ENCODE measurements at regions not wholly inside any gene's neighbourhood (a gene's known extent, or its start where the extent isn't known, plus 50 kb on each side); places are given as distances from the start of the nearest gene placed in this dataset.
"Not testable (repeated sequence)": the region's sequence is repeated elsewhere in the genome, so short reads cannot be mapped to it uniquely, and the experiment has no call there.

DNA sequence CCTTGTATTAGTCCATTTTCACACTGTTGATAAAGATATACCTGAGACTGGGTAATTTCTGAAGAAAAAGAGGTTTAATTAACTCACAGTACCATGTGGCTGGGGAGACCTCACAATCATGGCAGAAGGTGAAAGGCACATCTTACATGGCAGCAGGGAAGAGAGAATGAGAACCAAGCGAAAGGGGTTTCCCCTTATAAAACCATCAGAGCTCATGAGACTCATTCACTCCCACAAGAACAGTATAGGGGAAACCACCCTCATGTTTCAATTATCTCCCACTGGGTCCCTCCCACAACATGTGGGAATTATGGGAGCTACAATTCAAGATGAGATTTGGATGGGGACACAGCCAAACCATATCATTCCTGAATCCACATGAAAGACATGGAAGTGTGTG lies 169.4 kb upstream of the SFSWAP start:
- H3K27me3 ChIP-seq (ENCODE audit: control insufficient read depth, insufficient read depth, low read length); H3K4me1 ChIP-seq (ENCODE audit: control insufficient read depth, low read depth, low read length); H3K4me3 ChIP-seq (ENCODE audit: low read length); H3K27ac ChIP-seq (ENCODE audit: low read length); H3K9ac ChIP-seq (ENCODE audit: low read length); H3K9me3 ChIP-seq (ENCODE audit: control insufficient read depth, low read depth, low read length); H3K36me3 ChIP-seq (ENCODE audit: control insufficient read depth, low read depth, low read length): not testable (repeated sequence)

DNA sequence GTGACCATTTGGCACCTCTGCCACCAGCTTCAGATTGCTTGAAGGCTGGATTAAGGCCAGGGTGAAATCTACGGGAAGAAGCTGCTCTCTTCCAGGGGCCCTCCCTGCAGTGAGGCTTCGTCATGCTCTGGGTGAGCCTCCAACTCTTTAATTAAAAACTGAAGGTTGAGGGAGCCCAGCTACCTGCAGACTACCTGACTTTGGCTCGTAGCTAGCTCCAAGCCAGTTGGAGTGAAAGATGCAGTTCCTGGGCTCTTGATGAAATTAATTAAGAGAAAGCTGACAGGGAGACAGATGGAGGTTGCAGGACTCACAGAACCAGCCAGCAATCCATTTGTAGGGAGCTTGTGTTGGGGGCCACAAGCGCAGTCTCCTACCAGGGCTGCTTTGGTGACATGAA lies 168.5 kb upstream of the SFSWAP start:
- Histone ChIP-seq H3K27me3 (ENCODE audit: control insufficient read depth, insufficient read depth, low read length) (no peaks in the 10 kb centered on the region), H3K36me3 (ENCODE audit: control insufficient read depth, low read depth, low read length) (no peaks in the 10 kb centered on the region), H3K9me3 (ENCODE audit: control insufficient read depth, low read depth, low read length) (no peaks in the 10 kb centered on the region), H3K4me1 (ENCODE audit: control insufficient read depth, low read depth, low read length) (no peaks in the 10 kb centered on the region), H3K27ac (ENCODE audit: low read length) (no peak overlapping the region), H3K9ac (ENCODE audit: low read length) (no peak overlapping the region), H3K4me3 (ENCODE audit: low read length) (no peak overlapping the region)

DNA sequence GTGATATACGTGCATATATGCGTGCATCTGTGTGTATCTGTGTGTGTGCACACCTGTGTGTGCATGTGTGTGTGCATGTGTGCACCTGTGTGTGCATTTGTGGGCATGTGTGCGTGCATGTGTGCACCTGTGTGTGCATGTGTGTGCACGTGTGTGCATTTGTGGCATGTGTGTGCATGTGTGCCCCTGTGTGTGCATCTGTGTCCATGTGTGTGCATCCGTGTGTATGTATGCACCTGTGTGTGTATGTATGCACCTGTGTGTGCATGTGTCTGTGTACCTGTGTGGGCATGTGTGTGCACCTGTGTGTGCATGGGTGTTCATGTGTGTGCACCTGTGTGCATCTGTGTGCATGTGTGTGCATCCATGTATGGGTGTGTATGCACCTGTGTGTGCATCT lies 167.8 kb upstream of the SFSWAP start:
- H3K27ac ChIP-seq (ENCODE audit: low read length) = no peak overlapping the region
- no peaks in the 10 kb centered on the region for H3K9me3 ChIP-seq (ENCODE audit: control insufficient read depth, low read depth, low read length)
- no peaks in the 10 kb centered on the region for H3K36me3 ChIP-seq (ENCODE audit: control insufficient read depth, low read depth, low read length)
- peaks cover 3% of the 10 kb centered on the region for H3K4me1 ChIP-seq (ENCODE audit: control insufficient read depth, low read depth, low read length)
- no peak overlapping the region for H3K4me3 ChIP-seq (ENCODE audit: low read length)
- H3K9ac ChIP-seq (ENCODE audit: low read length) = no peak overlapping the region
- H3K27me3 ChIP-seq (ENCODE audit: control insufficient read depth, insufficient read depth, low read length) = no peaks in the 10 kb centered on the region

DNA sequence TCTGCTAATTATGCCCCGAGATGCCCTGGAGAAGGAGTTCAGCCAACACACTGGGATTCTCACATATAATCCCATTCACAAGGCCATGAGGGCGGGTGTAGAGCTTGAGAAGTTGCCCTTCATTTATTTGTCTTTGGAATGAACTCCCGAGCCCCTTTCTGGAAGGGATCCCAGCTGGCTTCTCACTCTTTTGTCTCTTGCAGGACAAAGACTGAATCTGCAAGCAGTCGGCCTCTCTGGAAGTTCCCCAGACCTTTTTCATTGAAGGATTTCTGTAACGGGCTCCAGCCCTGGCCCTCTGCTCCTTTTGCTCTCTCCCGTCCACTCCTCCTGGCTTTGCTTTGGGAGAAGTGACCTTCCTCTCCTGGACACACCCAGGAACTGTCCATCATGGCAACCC lies 163.3 kb upstream of the SFSWAP start:
- Histone ChIP-seq H3K9ac (ENCODE audit: low read length) (no peak overlapping the region), H3K27me3 (ENCODE audit: control insufficient read depth, insufficient read depth, low read length) (no peaks in the 10 kb centered on the region), H3K9me3 (ENCODE audit: control insufficient read depth, low read depth, low read length) (no peaks in the 10 kb centered on the region), H3K27ac (ENCODE audit: low read length) (no peak overlapping the region), H3K36me3 (ENCODE audit: control insufficient read depth, low read depth, low read length) (no peaks in the 10 kb centered on the region), H3K4me3 (ENCODE audit: low read length) (no peak overlapping the region), H3K4me1 (ENCODE audit: control insufficient read depth, low read depth, low read length) (peaks cover 9% of the 10 kb centered on the region)

DNA sequence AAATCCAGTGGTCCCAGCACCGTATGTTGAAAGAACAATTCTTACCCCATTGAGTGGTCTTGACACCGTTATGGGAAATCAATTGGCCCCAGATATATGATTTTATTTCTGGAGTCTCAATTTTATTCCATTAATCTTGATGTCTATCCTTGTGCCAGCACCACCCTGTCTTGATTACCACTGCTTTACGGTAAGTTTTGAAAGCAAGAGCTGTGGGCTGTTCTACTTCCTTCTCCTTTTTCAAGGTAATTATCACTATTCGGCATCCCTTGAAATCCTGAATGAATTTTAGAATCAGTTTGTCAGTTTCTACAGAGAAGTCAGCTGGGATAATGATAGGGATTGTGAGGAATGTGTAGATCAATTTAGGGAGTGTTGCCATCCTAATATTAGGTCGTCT lies 160.8 kb upstream of the SFSWAP start:
- Histone ChIP-seq H3K9me3 (ENCODE audit: control insufficient read depth, low read depth, low read length) (no peaks in the 10 kb centered on the region), H3K27ac (ENCODE audit: low read length) (no peak overlapping the region), H3K4me3 (ENCODE audit: low read length) (no peak overlapping the region), H3K9ac (ENCODE audit: low read length) (no peak overlapping the region), H3K4me1 (ENCODE audit: control insufficient read depth, low read depth, low read length) (peaks cover 21% of the 10 kb centered on the region), H3K36me3 (ENCODE audit: control insufficient read depth, low read depth, low read length) (no peaks in the 10 kb centered on the region), H3K27me3 (ENCODE audit: control insufficient read depth, insufficient read depth, low read length) (no peaks in the 10 kb centered on the region)

DNA sequence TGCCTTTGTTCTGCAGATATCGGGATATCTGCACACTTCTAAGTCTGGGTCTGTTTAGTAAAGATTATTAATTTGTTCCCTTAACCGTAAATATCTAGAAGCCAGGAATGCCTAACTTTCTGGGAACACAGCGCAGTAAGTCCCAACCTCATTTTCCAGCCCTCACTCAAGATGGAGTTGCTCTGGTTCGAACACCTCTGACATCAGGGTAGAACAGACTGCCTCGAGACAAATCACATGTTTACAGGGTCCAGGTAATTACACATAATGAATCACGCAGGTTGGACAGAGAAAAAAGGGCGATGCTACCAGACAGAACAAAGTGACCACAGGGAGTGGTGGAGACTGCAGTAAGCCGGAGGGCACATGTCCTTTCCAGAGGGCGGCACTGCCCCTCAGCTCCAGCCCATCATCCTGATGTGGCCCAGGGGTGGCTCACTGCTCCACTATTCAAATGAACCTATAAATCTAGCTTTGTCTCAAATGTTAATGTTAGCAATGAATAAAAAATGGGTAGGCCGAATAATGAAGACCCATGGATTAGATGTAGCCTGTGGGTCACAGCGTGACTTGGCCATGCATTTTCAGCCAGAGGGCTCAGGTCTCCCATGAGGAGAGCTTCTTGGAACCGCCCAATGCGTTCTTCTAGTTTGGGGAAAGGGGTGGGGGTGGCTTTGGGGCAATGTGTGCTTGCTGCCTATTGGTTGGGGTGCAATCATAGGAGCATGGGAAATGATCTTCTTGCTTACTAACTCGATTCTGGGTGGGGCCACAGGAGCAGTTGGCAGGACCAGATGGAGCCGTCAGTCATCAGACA lies 159.0 kb upstream of the SFSWAP start:
- Histone ChIP-seq H3K36me3 (ENCODE audit: control insufficient read depth, low read depth, low read length) (no peaks in the 10 kb centered on the region), H3K27me3 (ENCODE audit: control insufficient read depth, insufficient read depth, low read length) (no peaks in the 10 kb centered on the region), H3K9ac (ENCODE audit: low read length) (no peak overlapping the region), H3K27ac (ENCODE audit: low read length) (no peak overlapping the region), H3K4me1 (ENCODE audit: control insufficient read depth, low read depth, low read length) (peaks cover 21% of the 10 kb centered on the region), H3K9me3 (ENCODE audit: control insufficient read depth, low read depth, low read length) (no peaks in the 10 kb centered on the region), H3K4me3 (ENCODE audit: low read length) (no peak overlapping the region)

DNA sequence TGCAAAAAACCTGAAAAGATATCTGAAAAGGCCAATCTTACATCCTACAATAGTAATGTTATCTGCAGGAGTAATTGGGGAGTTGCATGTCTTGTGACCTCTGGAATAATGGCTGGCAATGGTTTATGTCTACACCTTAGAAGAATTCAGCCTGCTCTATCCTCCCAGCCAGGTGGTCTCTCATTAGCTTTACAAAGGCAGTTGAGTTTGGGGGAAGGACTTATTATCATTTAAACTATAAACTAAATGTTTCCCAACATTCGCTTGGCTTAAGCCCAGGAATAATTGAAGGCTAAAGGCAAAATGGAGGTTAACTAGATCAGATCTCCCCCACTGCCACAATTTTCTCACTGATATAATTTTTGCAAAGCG lies 158.4 kb upstream of the SFSWAP start:
- Histone ChIP-seq H3K9ac (ENCODE audit: low read length) (no peak overlapping the region), H3K27ac (ENCODE audit: low read length) (no peak overlapping the region), H3K27me3 (ENCODE audit: control insufficient read depth, insufficient read depth, low read length) (no peaks in the 10 kb centered on the region), H3K4me3 (ENCODE audit: low read length) (no peak overlapping the region), H3K4me1 (ENCODE audit: control insufficient read depth, low read depth, low read length) (peaks cover 21% of the 10 kb centered on the region), H3K9me3 (ENCODE audit: control insufficient read depth, low read depth, low read length) (no peaks in the 10 kb centered on the region), H3K36me3 (ENCODE audit: control insufficient read depth, low read depth, low read length) (no peaks in the 10 kb centered on the region)

DNA sequence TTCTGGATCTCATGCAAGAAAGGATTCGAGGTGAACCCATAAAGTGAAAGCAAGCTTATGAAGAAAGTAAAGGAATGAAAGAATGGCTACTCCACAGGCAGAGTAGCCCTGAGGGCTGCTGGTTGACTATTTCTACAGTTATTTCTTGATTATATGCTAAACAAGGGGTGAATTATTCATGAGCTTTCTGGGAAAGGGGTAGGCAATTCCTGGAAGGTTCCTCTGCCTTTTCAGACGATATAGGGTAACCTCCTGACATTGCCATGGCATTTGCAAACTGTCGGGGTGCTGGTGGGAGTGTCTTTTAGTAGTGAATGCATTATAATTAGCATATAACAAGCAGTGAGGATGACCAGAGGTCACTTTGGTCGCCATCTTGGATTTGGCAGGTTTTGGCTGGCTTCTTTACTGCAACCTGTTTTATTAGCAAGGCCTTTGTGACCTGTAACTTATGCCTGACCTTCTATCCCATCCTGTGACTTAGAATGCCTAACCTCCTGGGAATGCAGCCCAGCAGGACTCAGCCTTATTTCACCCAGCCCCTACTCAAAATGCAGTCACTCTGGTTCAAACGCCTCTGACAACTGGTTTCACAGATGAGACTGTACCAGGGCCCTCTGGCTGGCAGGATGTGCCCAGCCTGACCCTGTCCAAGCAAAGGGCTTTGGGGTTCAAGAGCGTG lies 157.7 kb upstream of the SFSWAP start:
- peaks cover 18% of the 10 kb centered on the region for H3K4me1 ChIP-seq (ENCODE audit: control insufficient read depth, low read depth, low read length)
- no peak overlapping the region for H3K27ac ChIP-seq (ENCODE audit: low read length)
- H3K27me3 ChIP-seq (ENCODE audit: control insufficient read depth, insufficient read depth, low read length) = no peaks in the 10 kb centered on the region
- H3K4me3 ChIP-seq (ENCODE audit: low read length) = no peak overlapping the region
- no peak overlapping the region for H3K9ac ChIP-seq (ENCODE audit: low read length)
- no peaks in the 10 kb centered on the region for H3K36me3 ChIP-seq (ENCODE audit: control insufficient read depth, low read depth, low read length)
- no peaks in the 10 kb centered on the region for H3K9me3 ChIP-seq (ENCODE audit: control insufficient read depth, low read depth, low read length)

DNA sequence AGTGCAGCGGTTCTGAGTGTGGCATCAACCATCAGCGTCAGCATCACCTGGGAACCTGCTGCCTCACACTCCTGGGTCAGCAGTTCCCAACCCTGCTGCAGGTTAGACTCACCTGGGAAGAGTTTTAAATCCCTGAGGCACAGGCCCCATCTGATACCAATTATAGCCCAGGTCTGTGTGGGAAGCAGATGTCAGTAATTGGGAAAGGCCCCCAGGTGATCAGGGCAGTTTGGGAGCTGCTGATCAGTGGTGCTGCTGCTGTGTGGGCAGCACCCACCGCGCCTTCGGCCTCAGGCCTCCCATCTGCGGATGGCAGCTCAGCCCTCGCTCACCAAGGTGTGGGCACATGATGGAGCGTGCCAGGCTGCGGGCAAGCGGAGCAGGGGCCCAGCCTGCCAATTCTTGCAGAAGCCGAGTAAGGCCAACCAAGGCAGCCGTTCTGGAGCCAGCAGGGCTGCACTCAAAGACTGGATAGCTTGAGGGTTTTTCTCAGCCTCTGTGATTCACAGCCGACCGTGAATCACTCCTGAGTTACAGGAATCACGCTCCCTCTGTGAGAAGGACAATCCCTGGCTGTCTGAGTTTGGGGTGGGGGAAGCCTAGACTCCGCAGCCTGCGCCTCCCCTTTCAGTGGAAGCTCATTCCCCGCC lies 155.6 kb upstream of the SFSWAP start:
- H3K9ac ChIP-seq (ENCODE audit: low read length) = no peak overlapping the region
- no peaks in the 10 kb centered on the region for H3K9me3 ChIP-seq (ENCODE audit: control insufficient read depth, low read depth, low read length)
- H3K36me3 ChIP-seq (ENCODE audit: control insufficient read depth, low read depth, low read length) = no peaks in the 10 kb centered on the region
- no peaks in the 10 kb centered on the region for H3K27me3 ChIP-seq (ENCODE audit: control insufficient read depth, insufficient read depth, low read length)
- H3K4me3 ChIP-seq (ENCODE audit: low read length) = no peak overlapping the region
- no peak overlapping the region for H3K27ac ChIP-seq (ENCODE audit: low read length)
- peaks cover 18% of the 10 kb centered on the region for H3K4me1 ChIP-seq (ENCODE audit: control insufficient read depth, low read depth, low read length)

DNA sequence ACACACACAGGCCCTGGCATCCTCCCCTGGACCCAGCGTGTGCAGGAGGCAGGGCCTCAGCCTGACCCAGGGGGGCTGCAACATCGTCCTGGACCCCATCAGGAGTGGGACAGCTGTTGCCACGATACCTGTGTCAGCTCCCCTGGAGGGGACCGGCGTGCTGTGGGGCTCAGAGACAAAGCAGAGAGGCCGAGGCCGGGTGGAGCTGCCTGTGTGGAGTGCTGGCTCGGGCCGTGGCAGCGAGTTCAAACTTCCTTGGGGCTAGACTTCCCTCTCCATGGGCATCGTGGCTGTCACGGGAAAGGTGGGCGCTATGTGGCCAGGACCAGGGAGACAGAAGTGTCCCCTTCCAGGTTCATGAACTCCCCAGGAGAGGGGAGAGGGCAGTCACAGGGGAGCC lies 155.0 kb upstream of the SFSWAP start:
- H3K36me3 ChIP-seq (ENCODE audit: control insufficient read depth, low read depth, low read length) = no peaks in the 10 kb centered on the region
- peaks cover 18% of the 10 kb centered on the region for H3K4me1 ChIP-seq (ENCODE audit: control insufficient read depth, low read depth, low read length)
- H3K9ac ChIP-seq (ENCODE audit: low read length) = no peak overlapping the region
- no peak overlapping the region for H3K27ac ChIP-seq (ENCODE audit: low read length)
- no peaks in the 10 kb centered on the region for H3K9me3 ChIP-seq (ENCODE audit: control insufficient read depth, low read depth, low read length)
- no peaks in the 10 kb centered on the region for H3K27me3 ChIP-seq (ENCODE audit: control insufficient read depth, insufficient read depth, low read length)
- H3K4me3 ChIP-seq (ENCODE audit: low read length) = no peak overlapping the region

DNA sequence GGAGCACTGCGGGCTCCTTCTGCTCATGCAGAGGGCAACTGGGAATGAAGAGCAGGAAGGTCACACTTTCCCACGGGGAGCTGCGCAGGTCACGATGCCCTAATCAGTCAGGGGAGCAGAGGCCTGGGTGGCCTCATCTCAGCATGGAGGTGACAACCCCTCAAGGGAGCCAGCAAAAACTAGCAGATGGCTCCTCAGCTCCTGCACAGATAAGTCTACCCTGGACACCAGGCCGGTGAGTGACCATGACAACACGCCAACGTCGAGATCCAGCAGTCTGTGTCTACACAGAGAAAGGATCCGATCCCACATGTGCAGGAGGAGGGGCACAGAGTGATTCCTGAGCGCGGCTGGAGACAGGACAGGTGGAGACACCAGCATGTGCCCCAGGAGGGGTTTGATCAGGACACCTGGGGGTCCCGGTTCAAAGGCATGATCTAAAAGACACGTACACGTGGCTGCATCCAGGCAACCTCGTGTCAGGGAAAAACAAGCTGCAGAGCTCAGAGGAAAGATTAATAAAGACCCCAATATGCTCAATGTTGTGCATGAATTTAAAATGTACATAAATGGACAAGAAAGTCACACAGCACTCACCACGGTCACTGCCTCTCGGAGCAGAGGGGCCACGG lies 153.7 kb upstream of the SFSWAP start:
- H3K9me3 ChIP-seq (ENCODE audit: control insufficient read depth, low read depth, low read length) = no peaks in the 10 kb centered on the region
- no peak overlapping the region for H3K27ac ChIP-seq (ENCODE audit: low read length)
- H3K36me3 ChIP-seq (ENCODE audit: control insufficient read depth, low read depth, low read length) = no peaks in the 10 kb centered on the region
- no peak overlapping the region for H3K4me3 ChIP-seq (ENCODE audit: low read length)
- H3K9ac ChIP-seq (ENCODE audit: low read length) = no peak overlapping the region
- no peaks in the 10 kb centered on the region for H3K27me3 ChIP-seq (ENCODE audit: control insufficient read depth, insufficient read depth, low read length)
- peaks cover 15% of the 10 kb centered on the region for H3K4me1 ChIP-seq (ENCODE audit: control insufficient read depth, low read depth, low read length)
